ENCODE measurements at regions not wholly inside any gene's neighbourhood (a gene's known extent, or its start where the extent isn't known, plus 50 kb on each side); places are given as distances from the start of the nearest gene placed in this dataset.

GRCh38 chr10:58965855-58966254 lies 210.6 kb upstream of the PHYHIPL start:
- no peak for DNase-seq (ENCODE audit: low read depth)
- no peak for TF ChIP-seq CTCF (IDR thresholded peaks at IDR 0.05; ENCODE audit: insufficient read depth, low read depth, low read length)
- H3K4me3 ChIP-seq (ENCODE audit: low read depth, low read length), result no peak overlapping the region

- DNase-seq (ENCODE audit: low read depth), result no peak
- H3K4me3 ChIP-seq (ENCODE audit: low read depth, low read length), result no peak overlapping the region
- TF ChIP-seq CTCF (IDR thresholded peaks at IDR 0.05; ENCODE audit: insufficient read depth, low read depth, low read length), result no peak
These were observed 208.7 kb upstream of the PHYHIPL start for GRCh38 chr10:58967551-58968388.

- no peak for DNase-seq (ENCODE audit: low read depth)
- H3K4me3 ChIP-seq (ENCODE audit: low read depth, low read length), result no peak overlapping the region
- TF ChIP-seq CTCF (IDR thresholded peaks at IDR 0.05; ENCODE audit: insufficient read depth, low read depth, low read length), result no peak
These were observed 208.1 kb upstream of the PHYHIPL start for GRCh38 chr10:58968389-58968755.

- H3K4me3 ChIP-seq (ENCODE audit: low read depth, low read length), result no peak overlapping the region
- no peak for DNase-seq (ENCODE audit: low read depth)
- TF ChIP-seq CTCF (IDR thresholded peaks at IDR 0.05; ENCODE audit: insufficient read depth, low read depth, low read length), result no peak
These were observed 206.9 kb upstream of the PHYHIPL start for GRCh38 chr10:58969576-58969975.

- no peak for DNase-seq (ENCODE audit: low read depth)
- no peak overlapping the region for H3K4me3 ChIP-seq (ENCODE audit: low read depth, low read length)
- no peak for TF ChIP-seq CTCF (IDR thresholded peaks at IDR 0.05; ENCODE audit: insufficient read depth, low read depth, low read length)
These were observed 206.1 kb upstream of the PHYHIPL start for GRCh38 chr10:58970160-58970915.

GRCh38 chr10:58971211-58971610 lies 205.2 kb upstream of the PHYHIPL start:
- no peak for TF ChIP-seq CTCF (IDR thresholded peaks at IDR 0.05; ENCODE audit: insufficient read depth, low read depth, low read length)
- no peak for DNase-seq (ENCODE audit: low read depth)
- no peak overlapping the region for H3K4me3 ChIP-seq (ENCODE audit: low read depth, low read length)
